Vagina (tissue), 2 donors: ENCODE measurements at regions not wholly inside any gene's neighbourhood (a gene's known extent, or its start where the extent isn't known, plus 50 kb on each side); places are given as distances from the start of the nearest gene placed in this dataset.

Experiments
- DNase-seq, 2 donors: peaks; one replicate each; pipeline ENCODE4 v3.0.0-alpha.2; 2017; ENCODE audit errors: extremely low spot score in 2 of 2
- H3K27ac ChIP-seq: fragments of 200-600 bp; sonication (generic); one replicate; pipeline ENCODE4 v1.5.1; 2019
- H3K27me3 ChIP-seq: fragments of 200-600 bp; sonication (generic); one replicate; pipeline ENCODE4 v1.5.1; 2019
- H3K36me3 ChIP-seq, 2 donors: fragments of 200-600 bp; sonication (generic); one replicate each; pipeline ENCODE4 v1.5.1; 2017 to 2019
- H3K4me1 ChIP-seq: fragments of 200-600 bp; sonication (generic); one replicate; pipeline ENCODE4 v1.5.1; 2019
- H3K4me3 ChIP-seq, 2 donors: fragments of 200-600 bp; sonication (generic); 1 replicate in 1 of 2; 2 replicates in 1 of 2; pipeline ENCODE4 v1.5.1; 2016 to 2019
- H3K9me3 ChIP-seq: fragments of 200-600 bp; sonication (generic); one replicate; pipeline ENCODE4 v1.5.1; 2019
- POLR2A ChIP-seq, 2 donors: fragments of 450-650 bp; IDR thresholded peaks; one replicate each; pipeline ENCODE4 v1.6.1; 2017; ENCODE audit warnings: antibody characterized with exemption in 2 of 2, mild to moderate bottlenecking in 2 of 2, moderate library complexity in 2 of 2
- POLR2AphosphoS5 ChIP-seq, 2 donors: sonication (generic); formaldehyde crosslinking; IDR thresholded peaks; one replicate each; pipeline ENCODE4 v1.9.0; 2017; ENCODE audit warnings: antibody characterized with exemption in 2 of 2, mild to moderate bottlenecking in 2 of 2, low read depth in 1 of 2; ENCODE audit not compliant: insufficient read depth in 1 of 2
- intact Hi-C: fragments of 100-400 bp; cut with DNase I; formaldehyde crosslinking; loops from one replicate; pipeline ENCODE4 v1.15.1; 2023
- TF ChIP-seq, protein P1 (sequence below), 3 experiments: fragments of 450-650 bp in 2 of 3; fragments of 200-600 bp in 1 of 3; sonication (generic) in 1 of 3; IDR thresholded peaks; one replicate each; pipeline ENCODE4 v1.5.1; 2017 to 2019; ENCODE audit warnings: antibody characterized with exemption in 3 of 3, mild to moderate bottlenecking in 2 of 3, moderate library complexity in 2 of 3

GRCh38 chr4:12703036-12703435 lies 781.1 kb downstream of the RAB28 start:
- TF ChIP-seq POLR2A (IDR thresholded peaks at IDR 0.05) (no peak), POLR2AphosphoS5 (IDR thresholded peaks at IDR 0.05; ENCODE audit: insufficient read depth in 1 of 2, low read depth in 1 of 2) (no peak)
- TF ChIP-seq, protein P1, sequence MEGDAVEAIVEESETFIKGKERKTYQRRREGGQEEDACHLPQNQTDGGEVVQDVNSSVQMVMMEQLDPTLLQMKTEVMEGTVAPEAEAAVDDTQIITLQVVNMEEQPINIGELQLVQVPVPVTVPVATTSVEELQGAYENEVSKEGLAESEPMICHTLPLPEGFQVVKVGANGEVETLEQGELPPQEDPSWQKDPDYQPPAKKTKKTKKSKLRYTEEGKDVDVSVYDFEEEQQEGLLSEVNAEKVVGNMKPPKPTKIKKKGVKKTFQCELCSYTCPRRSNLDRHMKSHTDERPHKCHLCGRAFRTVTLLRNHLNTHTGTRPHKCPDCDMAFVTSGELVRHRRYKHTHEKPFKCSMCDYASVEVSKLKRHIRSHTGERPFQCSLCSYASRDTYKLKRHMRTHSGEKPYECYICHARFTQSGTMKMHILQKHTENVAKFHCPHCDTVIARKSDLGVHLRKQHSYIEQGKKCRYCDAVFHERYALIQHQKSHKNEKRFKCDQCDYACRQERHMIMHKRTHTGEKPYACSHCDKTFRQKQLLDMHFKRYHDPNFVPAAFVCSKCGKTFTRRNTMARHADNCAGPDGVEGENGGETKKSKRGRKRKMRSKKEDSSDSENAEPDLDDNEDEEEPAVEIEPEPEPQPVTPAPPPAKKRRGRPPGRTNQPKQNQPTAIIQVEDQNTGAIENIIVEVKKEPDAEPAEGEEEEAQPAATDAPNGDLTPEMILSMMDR (IDR thresholded peaks at IDR 0.05): no peak
- Histone ChIP-seq H3K27ac (no peak overlapping the region), H3K4me3 (no peak overlapping the region), H3K27me3 (no peaks in the 10 kb centered on the region), H3K36me3 (no peaks in the 10 kb centered on the region), H3K9me3 (no peaks in the 10 kb centered on the region), H3K4me1 (no peaks in the 10 kb centered on the region)
- intact Hi-C loops: no loop called here
- no peak for DNase-seq

DNA sequence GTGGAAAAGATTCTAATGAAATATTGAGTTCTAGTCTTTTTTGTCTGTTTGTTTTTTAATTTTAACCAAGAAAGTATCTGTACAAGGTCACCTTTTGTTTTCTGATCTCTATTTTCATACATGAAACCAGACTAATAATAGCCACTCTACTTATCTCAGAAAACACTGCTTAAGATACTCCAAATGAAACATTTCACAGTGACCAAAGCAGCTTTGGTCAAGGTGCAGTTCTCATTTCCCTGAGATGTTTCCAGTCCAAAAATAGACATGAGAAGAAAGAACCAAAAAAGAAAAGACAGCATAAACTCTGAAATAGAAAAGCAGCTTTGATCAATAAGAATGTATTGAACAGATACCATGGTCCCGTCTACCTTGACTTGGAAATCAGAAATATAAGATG lies 782.8 kb downstream of the RAB28 start:
- Histone ChIP-seq H3K27ac (no peak overlapping the region), H3K27me3 (no peaks in the 10 kb centered on the region), H3K4me3 (no peak overlapping the region), H3K9me3 (no peaks in the 10 kb centered on the region), H3K4me1 (no peaks in the 10 kb centered on the region), H3K36me3 (no peaks in the 10 kb centered on the region)
- TF ChIP-seq, protein P1 (IDR thresholded peaks at IDR 0.05): no peak
- TF ChIP-seq POLR2AphosphoS5 (IDR thresholded peaks at IDR 0.05; ENCODE audit: insufficient read depth in 1 of 2, low read depth in 1 of 2) (no peak), POLR2A (IDR thresholded peaks at IDR 0.05) (no peak)
- no peak for DNase-seq
- intact Hi-C loops: no loop called here

DNA sequence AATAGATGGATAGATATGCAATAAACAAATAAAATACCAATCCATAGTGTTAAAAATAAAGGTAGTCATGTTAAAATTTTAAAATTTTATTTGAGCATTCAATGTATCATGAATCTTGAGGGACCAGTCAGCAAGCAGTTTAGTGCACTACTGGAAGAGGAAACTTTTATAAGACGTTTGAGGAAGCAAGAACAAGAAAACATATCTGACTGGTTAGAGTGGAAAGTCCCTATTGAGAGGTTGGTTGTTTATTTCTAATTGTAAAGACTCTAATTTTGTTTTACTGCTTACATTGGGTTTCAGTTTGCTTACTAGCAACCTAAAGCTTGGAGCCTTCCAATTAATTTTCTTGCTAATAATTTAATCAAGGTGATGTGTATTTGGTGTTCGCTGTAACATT lies 786.2 kb downstream of the RAB28 start:
- Histone ChIP-seq H3K27ac (no peak overlapping the region), H3K36me3 (no peaks in the 10 kb centered on the region), H3K4me3 (no peak overlapping the region), H3K27me3 (no peaks in the 10 kb centered on the region), H3K9me3 (no peaks in the 10 kb centered on the region), H3K4me1 (no peaks in the 10 kb centered on the region)
- intact Hi-C loops: no loop called here
- no peak for TF ChIP-seq POLR2AphosphoS5 (IDR thresholded peaks at IDR 0.05; ENCODE audit: insufficient read depth in 1 of 2, low read depth in 1 of 2)
- TF ChIP-seq POLR2A (IDR thresholded peaks at IDR 0.05): no peak
- TF ChIP-seq, protein P1 (IDR thresholded peaks at IDR 0.05): no peak
- DNase-seq: no peak

- Histone ChIP-seq H3K9me3 (no peaks in the 10 kb centered on the region), H3K36me3 (no peaks in the 10 kb centered on the region), H3K27ac (no peak overlapping the region), H3K4me1 (no peaks in the 10 kb centered on the region), H3K4me3 (no peak overlapping the region), H3K27me3 (no peaks in the 10 kb centered on the region)
- intact Hi-C loops: no loop called here
- no peak for DNase-seq
- TF ChIP-seq, protein P1 (IDR thresholded peaks at IDR 0.05): no peak
Measured at GRCh38 chr4:12692815-12693214, 791.3 kb downstream of the RAB28 start.

DNA sequence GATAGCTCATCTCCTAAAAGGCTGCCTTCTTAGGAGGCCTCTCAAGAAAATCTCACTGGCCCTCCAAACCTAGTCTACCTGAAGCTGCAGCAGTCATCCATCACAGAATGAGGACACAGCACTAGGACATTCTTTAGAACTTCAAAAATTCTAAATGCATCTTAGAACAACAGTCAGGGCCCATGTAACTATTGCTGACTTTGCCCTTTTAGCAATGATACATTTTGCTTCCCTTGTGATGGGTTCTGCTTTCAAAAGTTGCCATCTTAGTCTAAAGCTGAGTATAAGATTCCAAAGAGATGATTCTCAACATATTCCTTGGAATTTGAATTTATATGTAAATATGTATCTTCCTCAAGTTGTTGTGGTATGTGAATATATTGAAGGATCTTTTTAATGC lies 793.0 kb downstream of the RAB28 start:
- no peaks in the 10 kb centered on the region for H3K4me1 ChIP-seq
- DNase-seq: no peak
- H3K27ac ChIP-seq: no peak overlapping the region
- no peak overlapping the region for H3K4me3 ChIP-seq
- intact Hi-C loops: no loop called here
- no peaks in the 10 kb centered on the region for H3K36me3 ChIP-seq
- no peaks in the 10 kb centered on the region for H3K9me3 ChIP-seq
- H3K27me3 ChIP-seq: no peaks in the 10 kb centered on the region
- TF ChIP-seq, protein P1 (IDR thresholded peaks at IDR 0.05): no peak
- TF ChIP-seq POLR2A (IDR thresholded peaks at IDR 0.05): no peak
- no peak for TF ChIP-seq POLR2AphosphoS5 (IDR thresholded peaks at IDR 0.05; ENCODE audit: insufficient read depth in 1 of 2, low read depth in 1 of 2)
